ENCODE measurements at regions not wholly inside any gene's neighbourhood (a gene's known extent, or its start where the extent isn't known, plus 50 kb on each side); places are given as distances from the start of the nearest gene placed in this dataset.

GRCh38 chr15:93179700-93180102 is 90.7 kb upstream of the RGMA start:
- no peak for TF ChIP-seq EZH2 (IDR thresholded peaks at IDR 0.05)
- TF ChIP-seq POLR2AphosphoS5 (IDR thresholded peaks at IDR 0.05; ENCODE audit: borderline replicate concordance, low read depth, low read length), result no peak
- TF ChIP-seq FOXP2 (optimal IDR thresholded peaks at IDR 0.05; ENCODE audit: control extremely low read depth, extremely low read length, insufficient read depth), result no peak

Data from SK-N-MC (cell line).